DOHH2 (cell line): ENCODE measurements at regions not wholly inside any gene's neighbourhood (a gene's known extent, or its start where the extent isn't known, plus 50 kb on each side); places are given as distances from the start of the nearest gene placed in this dataset.

Source experiments
- CTCF ChIP-seq: fragments of 200-600 bp; sonication (generic); IDR thresholded peaks from one replicate; pipeline ENCODE4 v1.5.1; 2014; ENCODE audit warnings: antibody characterized with exemption, mild to moderate bottlenecking, low read depth, low read length; ENCODE audit not compliant: poor library complexity, severe bottlenecking
- EZH2phosphoT487 ChIP-seq: fragments of 200-600 bp; sonication (generic); IDR thresholded peaks from 2 replicates; pipeline ENCODE4 v1.6.1; 2017; ENCODE audit warnings: borderline replicate concordance, mild to moderate bottlenecking, antibody characterized with exemption, low read length, moderate library complexity, mixed read lengths

GRCh38 chr5:124873713-124874112 lies 127.3 kb upstream of the ZNF608 start:
- TF ChIP-seq CTCF (no peak), EZH2phosphoT487 (no peak)
